Renal pelvis (tissue), 1 donor: ENCODE measurements at regions not wholly inside any gene's neighbourhood (a gene's known extent, or its start where the extent isn't known, plus 50 kb on each side); places are given as distances from the start of the nearest gene placed in this dataset.

Experiments
- DNase-seq: peaks from one replicate; pipeline ENCODE4 v3.0.0-alpha.2; 2013

- no peak for DNase-seq
Observed at GRCh38 chr6:105651969-105652368, 249.1 kb upstream of the PREP start.

GRCh38 chr6:105650347-105650746 lies 247.5 kb upstream of the PREP start:
- DNase-seq, result no peak

GRCh38 chr6:105649192-105649591 lies 246.3 kb upstream of the PREP start:
- DNase-seq, result no peak

DNA sequence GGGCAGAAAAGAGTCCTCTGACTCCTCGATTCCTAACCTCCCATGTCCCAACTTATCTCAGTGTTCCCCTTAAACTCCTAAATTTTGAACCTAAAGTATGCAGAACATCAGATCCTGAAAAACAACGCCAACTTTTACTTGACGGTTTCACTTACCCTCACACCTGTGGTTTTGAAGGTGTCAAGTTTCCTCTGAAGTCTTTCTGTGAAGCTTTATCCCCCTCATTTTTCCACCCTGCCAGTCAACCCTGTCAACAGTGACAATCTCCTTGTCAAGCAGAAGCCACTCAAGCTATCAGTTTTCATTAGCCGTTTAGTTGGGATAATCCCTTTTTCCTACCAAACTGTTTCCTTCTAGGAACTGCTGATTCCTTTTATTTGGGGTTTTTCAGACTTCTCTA lies 245.4 kb upstream of the PREP start:
- no peak for DNase-seq

- no peak for DNase-seq
Observed at GRCh38 chr6:105646391-105646867, 243.5 kb upstream of the PREP start.

GRCh38 chr6:105645958-105646357 lies 243.1 kb upstream of the PREP start:
- DNase-seq, result no peak

DNA sequence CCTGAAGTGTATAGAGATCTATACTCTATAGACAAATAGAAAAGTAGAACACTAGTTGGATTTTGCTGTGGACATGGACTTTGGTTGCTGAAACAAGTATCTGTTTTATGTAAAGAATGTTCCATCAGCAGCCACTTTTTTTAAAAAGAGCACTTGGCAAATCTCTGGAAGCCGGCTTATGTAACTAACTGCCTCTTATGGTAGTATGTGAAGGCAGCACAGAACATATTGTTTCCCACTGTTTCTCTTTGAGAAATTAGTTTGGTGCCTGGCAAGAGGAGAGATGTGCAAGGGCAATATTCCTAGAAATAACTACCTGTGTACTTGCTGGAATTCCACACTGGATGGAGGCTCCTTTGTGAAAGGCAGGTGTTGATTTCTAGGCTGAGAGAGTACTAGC lies 242.3 kb upstream of the PREP start:
- no peak for DNase-seq

DNA sequence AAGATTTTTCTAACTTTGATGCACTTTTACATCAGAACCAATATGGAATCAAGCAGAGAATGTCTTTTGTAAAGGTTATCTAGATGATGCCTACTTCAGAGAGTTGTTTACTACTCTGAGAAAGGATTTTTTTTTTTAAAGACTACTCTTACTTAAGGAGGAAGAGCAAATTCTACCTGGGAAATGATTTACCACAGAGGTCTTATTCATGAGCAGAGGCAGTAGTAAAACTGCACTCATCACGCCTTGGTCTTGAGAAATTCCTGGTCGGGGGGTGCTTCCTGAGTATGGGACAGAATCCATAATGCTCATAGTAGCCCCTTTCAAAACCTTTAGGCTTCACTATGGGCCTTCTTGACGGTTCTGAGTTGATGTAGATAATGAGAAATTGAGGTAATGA lies 241.8 kb upstream of the PREP start:
- no peak for DNase-seq

DNA sequence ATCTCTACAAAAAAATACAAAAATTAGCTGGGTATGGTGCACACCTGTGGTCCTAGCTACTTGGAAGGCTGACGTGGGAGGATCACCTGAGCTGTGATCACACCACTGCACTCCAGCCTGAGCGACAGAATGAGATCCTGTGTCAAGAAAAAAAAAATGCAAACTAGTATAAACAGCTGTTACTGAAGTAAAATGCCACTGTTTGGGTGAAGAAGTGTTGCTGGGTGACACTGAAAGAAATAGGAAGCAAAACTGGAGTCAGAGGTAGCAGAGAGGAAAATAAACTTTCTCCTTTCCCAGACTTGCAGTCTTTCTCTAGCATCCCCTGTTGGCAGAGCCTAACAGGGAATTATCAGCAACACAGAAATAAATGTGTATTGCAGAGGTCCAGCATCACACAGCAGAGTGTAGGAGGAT lies 241.2 kb upstream of the PREP start:
- no peak for DNase-seq

DNA sequence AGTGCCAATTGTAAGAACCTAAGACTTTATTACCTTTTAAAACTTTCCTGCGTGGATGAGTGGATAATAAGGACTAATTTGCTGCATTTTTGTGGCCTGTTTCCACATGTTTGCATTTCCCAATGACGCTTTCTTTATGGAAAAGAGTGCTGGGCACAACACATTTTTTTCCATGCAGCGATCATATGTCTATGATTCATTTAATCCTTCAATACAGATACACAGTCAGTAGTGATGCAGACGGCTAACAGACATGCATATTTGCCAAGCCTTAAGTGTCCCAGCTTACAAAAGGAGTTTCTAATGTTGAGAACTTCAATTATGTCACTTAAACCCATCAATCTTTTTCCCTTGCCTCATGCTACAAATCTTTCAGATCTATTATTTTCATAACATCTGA lies 239.8 kb upstream of the PREP start:
- DNase-seq, result no peak

GRCh38 chr6:105641504-105641903 lies 238.6 kb upstream of the PREP start:
- DNase-seq, result no peak

- no peak for DNase-seq
Observed at GRCh38 chr6:105639124-105639523, 236.2 kb upstream of the PREP start.

GRCh38 chr6:105633814-105634213 lies 230.9 kb upstream of the PREP start:
- DNase-seq, result no peak

DNA sequence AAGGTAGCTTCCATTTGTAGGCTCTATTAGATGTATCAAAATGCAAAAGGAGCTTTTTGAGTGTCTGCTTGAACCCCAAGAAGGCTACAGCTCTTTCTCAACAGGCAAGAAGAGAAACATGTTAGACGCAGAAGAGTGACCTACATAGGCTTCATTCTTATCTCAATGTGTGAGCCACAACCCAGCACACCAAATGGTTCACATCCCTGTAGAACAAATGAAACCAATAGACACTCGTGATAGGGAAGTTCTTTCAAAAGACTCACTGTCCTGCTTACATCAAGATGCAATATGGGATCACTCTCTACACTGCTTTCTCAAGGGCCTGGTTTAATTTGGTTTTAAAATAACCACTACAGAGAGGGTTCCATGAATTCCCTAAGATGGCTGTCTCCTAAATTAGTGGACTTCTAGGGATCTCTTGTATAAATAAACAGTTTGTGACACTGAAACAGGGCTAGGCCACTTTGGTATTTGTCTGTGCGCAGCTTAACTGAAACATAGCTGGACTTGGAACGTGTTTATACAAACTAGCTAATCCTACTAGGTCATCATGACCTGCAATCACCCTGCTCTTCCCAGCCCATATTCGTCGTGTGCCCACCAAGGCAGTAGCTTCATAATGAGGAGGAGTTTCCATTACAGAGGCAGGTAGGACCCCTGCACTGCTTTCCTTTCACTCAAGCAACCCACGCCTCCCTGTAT lies 225.4 kb upstream of the PREP start:
- no peak for DNase-seq

DNA sequence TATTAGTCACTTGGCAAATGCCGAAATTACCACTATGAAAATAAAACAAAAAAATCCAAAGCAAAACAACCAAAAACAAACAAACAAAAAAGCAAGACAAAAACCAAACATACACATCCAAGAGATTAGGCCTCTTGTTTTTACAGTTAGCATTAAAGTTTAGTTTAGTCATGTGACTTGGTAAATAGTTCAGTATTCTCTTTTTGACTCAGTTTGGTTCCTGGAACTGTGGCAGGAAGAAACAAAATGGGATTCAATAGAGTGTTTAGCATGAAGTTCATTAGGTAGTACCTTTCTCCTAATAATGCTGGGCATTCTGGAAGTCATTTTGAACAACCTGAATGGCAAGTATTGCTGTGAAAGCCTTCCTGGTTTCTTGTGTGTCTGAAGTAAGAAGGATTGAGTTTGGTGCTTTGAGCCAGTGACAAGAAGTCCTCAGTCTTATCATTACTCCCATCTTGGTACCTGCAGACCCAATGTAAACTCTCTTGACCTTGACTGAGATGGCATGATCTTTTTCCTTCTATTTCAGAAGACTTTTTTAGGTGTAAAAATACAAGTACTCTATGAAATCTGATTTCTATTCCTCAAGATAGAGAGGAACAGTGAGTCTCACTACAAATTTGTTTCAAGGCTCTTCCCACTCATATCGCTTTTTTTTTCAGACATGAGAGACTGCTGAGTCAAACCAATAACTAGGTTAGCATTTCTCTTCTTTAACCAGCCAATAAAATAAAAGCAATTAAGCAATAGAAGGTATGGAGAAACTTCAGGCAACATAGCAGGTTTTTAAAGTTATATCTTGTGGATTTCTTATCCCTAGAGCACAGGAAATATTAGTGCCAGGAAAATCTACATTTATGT lies 223.6 kb upstream of the PREP start:
- no peak for DNase-seq

- no peak for DNase-seq
Observed at GRCh38 chr6:105624021-105624420, 221.1 kb upstream of the PREP start.

DNA sequence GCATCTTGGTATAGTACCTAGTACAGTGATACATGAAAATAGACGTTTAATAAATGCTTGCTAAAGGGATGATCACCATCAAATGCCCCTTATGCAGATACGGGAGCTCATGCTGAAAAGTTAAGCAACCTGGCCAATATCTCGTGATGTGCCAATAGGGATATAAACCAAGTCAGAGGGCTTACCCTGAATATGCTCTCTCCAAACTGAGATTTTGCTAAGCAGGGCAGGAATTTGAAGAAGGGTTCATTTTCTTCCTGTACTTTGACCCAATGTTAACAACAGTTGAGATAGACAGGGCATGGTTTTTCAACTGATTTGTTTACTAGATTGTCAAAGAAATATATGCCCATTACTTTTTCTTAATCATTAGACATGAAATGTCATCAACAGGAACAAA lies 219.3 kb upstream of the PREP start:
- no peak for DNase-seq

DNA sequence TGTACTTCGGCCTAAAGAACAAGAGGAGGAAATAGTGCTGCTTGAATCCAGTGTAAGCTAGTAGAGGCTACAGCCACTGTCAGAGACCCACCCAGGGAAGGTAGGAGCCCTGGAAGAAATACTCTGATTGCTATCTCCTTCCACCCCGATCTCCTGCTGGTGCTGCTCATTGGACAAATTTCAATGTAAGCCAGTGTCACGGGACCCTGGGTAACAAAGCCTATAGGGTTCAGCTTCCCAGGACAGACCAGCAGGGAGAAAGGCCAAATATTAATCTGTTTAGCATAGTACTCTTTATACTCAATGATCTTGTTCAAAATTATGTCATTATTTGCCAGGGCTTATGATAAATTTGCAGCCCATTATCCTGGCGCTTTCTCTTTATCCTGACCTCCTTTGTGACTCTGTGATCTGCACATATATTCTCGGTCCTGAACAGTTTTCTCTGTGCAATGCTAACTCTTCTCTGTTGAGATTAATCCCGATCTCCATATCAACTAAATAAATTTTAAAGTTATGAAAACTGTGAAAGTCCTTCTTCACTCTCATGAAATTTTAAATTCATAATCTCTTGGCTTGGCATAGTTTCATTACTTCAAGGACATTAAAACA lies 218.8 kb upstream of the PREP start:
- no peak for DNase-seq

DNA sequence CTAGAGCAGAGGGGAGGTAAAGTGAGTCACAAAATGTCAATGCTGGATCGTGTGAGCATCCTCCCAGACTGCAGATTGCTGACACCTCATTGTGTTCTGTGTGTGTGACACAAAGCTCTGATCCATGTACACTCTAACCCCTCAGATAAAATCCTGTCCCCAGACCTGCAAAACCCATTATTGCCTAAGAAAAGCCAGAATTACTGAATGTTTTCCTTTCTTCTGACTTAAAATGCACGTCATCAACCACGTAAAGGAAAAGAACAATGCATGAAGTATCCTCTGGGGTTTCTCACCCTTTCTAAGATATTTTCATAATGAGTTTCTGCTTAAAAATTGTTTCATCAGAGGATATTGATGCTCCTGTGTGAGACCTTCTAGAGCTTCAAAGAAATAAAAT lies 218.0 kb upstream of the PREP start:
- no peak for DNase-seq

GRCh38 chr6:105619971-105620741 lies 217.3 kb upstream of the PREP start:
- no peak for DNase-seq

- DNase-seq, result no peak
Observed at GRCh38 chr6:105618247-105618646, 215.4 kb upstream of the PREP start.

GRCh38 chr6:105616521-105616920 lies 213.6 kb upstream of the PREP start:
- no peak for DNase-seq
